ENCODE measurements at regions not wholly inside any gene's neighbourhood (a gene's known extent, or its start where the extent isn't known, plus 50 kb on each side); places are given as distances from the start of the nearest gene placed in this dataset.

DNA sequence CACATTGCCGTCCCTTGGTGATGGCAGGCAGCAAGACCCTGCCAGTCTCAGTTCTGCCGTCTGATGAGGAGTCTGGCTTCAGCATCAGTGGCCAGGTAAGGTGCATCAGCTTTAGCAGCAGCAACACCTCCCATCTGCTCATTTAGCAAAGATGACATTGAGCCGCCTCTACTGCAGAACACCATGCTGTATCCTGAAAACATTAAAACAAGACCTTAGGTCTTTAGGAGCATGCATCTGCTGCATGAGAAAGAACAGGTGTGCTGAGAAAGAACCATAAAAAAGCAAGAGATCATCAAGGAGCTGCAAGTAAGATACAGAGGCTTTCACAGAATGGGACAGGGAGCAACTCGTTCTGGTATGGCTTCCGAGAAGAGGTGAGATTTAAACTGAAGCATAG, 87.5 kb downstream of the SCN11A start:
- no peak for TF ChIP-seq EZH2 (IDR thresholded peaks at IDR 0.05; ENCODE audit: borderline replicate concordance, low read length)
- TF ChIP-seq, protein P1, sequence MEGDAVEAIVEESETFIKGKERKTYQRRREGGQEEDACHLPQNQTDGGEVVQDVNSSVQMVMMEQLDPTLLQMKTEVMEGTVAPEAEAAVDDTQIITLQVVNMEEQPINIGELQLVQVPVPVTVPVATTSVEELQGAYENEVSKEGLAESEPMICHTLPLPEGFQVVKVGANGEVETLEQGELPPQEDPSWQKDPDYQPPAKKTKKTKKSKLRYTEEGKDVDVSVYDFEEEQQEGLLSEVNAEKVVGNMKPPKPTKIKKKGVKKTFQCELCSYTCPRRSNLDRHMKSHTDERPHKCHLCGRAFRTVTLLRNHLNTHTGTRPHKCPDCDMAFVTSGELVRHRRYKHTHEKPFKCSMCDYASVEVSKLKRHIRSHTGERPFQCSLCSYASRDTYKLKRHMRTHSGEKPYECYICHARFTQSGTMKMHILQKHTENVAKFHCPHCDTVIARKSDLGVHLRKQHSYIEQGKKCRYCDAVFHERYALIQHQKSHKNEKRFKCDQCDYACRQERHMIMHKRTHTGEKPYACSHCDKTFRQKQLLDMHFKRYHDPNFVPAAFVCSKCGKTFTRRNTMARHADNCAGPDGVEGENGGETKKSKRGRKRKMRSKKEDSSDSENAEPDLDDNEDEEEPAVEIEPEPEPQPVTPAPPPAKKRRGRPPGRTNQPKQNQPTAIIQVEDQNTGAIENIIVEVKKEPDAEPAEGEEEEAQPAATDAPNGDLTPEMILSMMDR (IDR thresholded peaks at IDR 0.05; ENCODE audit: low read length): no peak

All from OCI-LY1 (cell line).